ENCODE measurements at regions not wholly inside any gene's neighbourhood (a gene's known extent, or its start where the extent isn't known, plus 50 kb on each side); places are given as distances from the start of the nearest gene placed in this dataset.

- no peak for ATAC-seq (ENCODE audit: low read depth)
- Histone ChIP-seq H3K4me3 (ENCODE audit: control extremely low read depth in 1 of 5, extremely low read depth in 1 of 5, insufficient read depth in 1 of 5, low read depth in 2 of 5, low read length in 4 of 5) (no peak overlapping the region), H3K27ac (ENCODE audit: low read length in 2 of 2) (no peak overlapping the region), H3K4me2 (replicated peaks; ENCODE audit: low read depth, low read length, poor library complexity, severe bottlenecking) (no peak overlapping the region), H4K20me1 (ENCODE audit: control insufficient read depth, insufficient read depth, low read length, poor library complexity, severe bottlenecking) (no peaks in the 10 kb centered on the region), H3K4me1 (ENCODE audit: control insufficient read depth in 2 of 2, insufficient read depth in 2 of 2, low read length in 2 of 2) (no peaks in the 10 kb centered on the region), H3K79me2 (ENCODE audit: control insufficient read depth, insufficient read depth, low read length) (no peaks in the 10 kb centered on the region), H3K36me3 (replicated peaks in 1 of 2; ENCODE audit: control extremely low read depth in 1 of 2, control insufficient read depth in 1 of 2, extremely low read depth in 1 of 2, insufficient read depth in 2 of 2, low read length in 1 of 2) (no peaks in the 10 kb centered on the region), H3K27me3 (replicated peaks in 1 of 4; ENCODE audit: control extremely low read depth in 1 of 4, control insufficient read depth in 3 of 4, insufficient read depth in 4 of 4, low read length in 3 of 4) (no peaks in the 10 kb centered on the region), H3K9me3 (ENCODE audit: control extremely low read depth in 1 of 3, control insufficient read depth in 2 of 3, insufficient read depth in 1 of 3, low read length in 2 of 3) (peaks cover 0 to 51% (median 16%) of the 10 kb centered on the region in 3 donors), H2AFZ (ENCODE audit: insufficient read depth, low read depth, low read length, poor library complexity, severe bottlenecking) (no peak overlapping the region), H3K9ac (ENCODE audit: low read length) (no peak overlapping the region)
- DNase-seq = no peak
- Mint-ChIP-seq H3K27ac (no peak overlapping the region), H3K27me3 (no peaks in the 10 kb centered on the region), H3K4me1 (no peaks in the 10 kb centered on the region), H3K9me3 (ENCODE audit: insufficient read depth) (peaks cover 3% of the 10 kb centered on the region), H3K4me3 (no peak overlapping the region)
- intact Hi-C loops (cut with micrococcal nuclease) = no loop called here
- CTCF ChIA-PET = no interaction called here
- 78% methylated on average over 10 of the region's 10 CpGs for WGBS (ENCODE audit: insufficient coverage)
- POLR2A ChIA-PET = no interaction called here
- TF ChIP-seq CTCF (IDR thresholded peaks at IDR 0.05) (no peak), EZH2 (IDR thresholded peaks at IDR 0.05; ENCODE audit: borderline replicate concordance, insufficient read depth, low read depth, low read length, poor library complexity, severe bottlenecking) (no peak)
Observed at GRCh38 chr16:35311475-35311874, 1852.1 kb downstream of the TP53TG3F start.

GRCh38 chr16:35314298-35314697, 1854.9 kb downstream of the TP53TG3F start:
- Histone ChIP-seq H3K4me3 (ENCODE audit: control extremely low read depth in 1 of 5, extremely low read depth in 1 of 5, insufficient read depth in 1 of 5, low read depth in 2 of 5, low read length in 4 of 5) (no peak overlapping the region), H3K79me2 (ENCODE audit: control insufficient read depth, insufficient read depth, low read length) (no peaks in the 10 kb centered on the region), H3K27ac (ENCODE audit: low read length in 2 of 2) (no peak overlapping the region), H3K36me3 (replicated peaks in 1 of 2; ENCODE audit: control extremely low read depth in 1 of 2, control insufficient read depth in 1 of 2, extremely low read depth in 1 of 2, insufficient read depth in 2 of 2, low read length in 1 of 2) (no peaks in the 10 kb centered on the region), H3K4me2 (replicated peaks; ENCODE audit: low read depth, low read length, poor library complexity, severe bottlenecking) (no peak overlapping the region), H4K20me1 (ENCODE audit: control insufficient read depth, insufficient read depth, low read length, poor library complexity, severe bottlenecking) (no peaks in the 10 kb centered on the region), H3K27me3 (replicated peaks in 1 of 4; ENCODE audit: control extremely low read depth in 1 of 4, control insufficient read depth in 3 of 4, insufficient read depth in 4 of 4, low read length in 3 of 4) (no peaks in the 10 kb centered on the region), H3K9ac (ENCODE audit: low read length) (no peak overlapping the region), H3K9me3 (ENCODE audit: control extremely low read depth in 1 of 3, control insufficient read depth in 2 of 3, insufficient read depth in 1 of 3, low read length in 2 of 3) (peaks cover 0 to 47% (median 16%) of the 10 kb centered on the region in 3 donors), H3K4me1 (ENCODE audit: control insufficient read depth in 2 of 2, insufficient read depth in 2 of 2, low read length in 2 of 2) (no peaks in the 10 kb centered on the region), H2AFZ (ENCODE audit: insufficient read depth, low read depth, low read length, poor library complexity, severe bottlenecking) (no peak overlapping the region)
- 30% methylated on average over 2 of the region's 3 CpGs for WGBS (ENCODE audit: insufficient coverage)
- no peaks in the 10 kb centered on the region for H3K4me1 Mint-ChIP-seq
- POLR2A ChIA-PET = no interaction called here
- H3K9me3 Mint-ChIP-seq (ENCODE audit: insufficient read depth) = peaks cover 4% of the 10 kb centered on the region
- no peak for ATAC-seq (ENCODE audit: low read depth)
- no peaks in the 10 kb centered on the region for H3K27me3 Mint-ChIP-seq
- CTCF ChIA-PET = no interaction called here
- no peak overlapping the region for H3K27ac Mint-ChIP-seq
- intact Hi-C loops (cut with micrococcal nuclease) = no loop called here
- no peak for DNase-seq
- TF ChIP-seq EZH2 (IDR thresholded peaks at IDR 0.05; ENCODE audit: borderline replicate concordance, insufficient read depth, low read depth, low read length, poor library complexity, severe bottlenecking) (no peak), CTCF (IDR thresholded peaks at IDR 0.05) (no peak)
- no peak overlapping the region for H3K4me3 Mint-ChIP-seq

All from B cell (primary cell).